Loucy (cell line): ENCODE measurements at regions not wholly inside any gene's neighbourhood (a gene's known extent, or its start where the extent isn't known, plus 50 kb on each side); places are given as distances from the start of the nearest gene placed in this dataset.

ENCODE experiments used
- H2AFZ ChIP-seq: fragments of 200-600 bp; sonication (generic); 2 replicates; pipeline ENCODE4 v1.6.0; 2016; ENCODE audit warnings: antibody characterized with exemption, mild to moderate bottlenecking, low read length, moderate library complexity
- H3F3A ChIP-seq: fragments of 200-600 bp; 2 replicates; pipeline ENCODE4 v1.6.0; 2016; ENCODE audit warnings: antibody characterized with exemption, low read depth, mild to moderate bottlenecking
- H3K27me3 ChIP-seq: fragments of 200-600 bp; sonication (generic); 2 replicates; pipeline ENCODE4 v1.6.1; 2014; ENCODE audit warnings: low read length, mild to moderate bottlenecking; ENCODE audit not compliant: insufficient read depth, poor library complexity, severe bottlenecking
- H3K36me3 ChIP-seq: fragments of 200-600 bp; sonication (generic); 2 replicates; pipeline ENCODE4 v1.6.1; 2016; ENCODE audit warnings: low read length; ENCODE audit not compliant: insufficient read depth
- H3K4me1 ChIP-seq: fragments of 200-600 bp; sonication (generic); 2 replicates; pipeline ENCODE4 v1.5.1; 2014; ENCODE audit warnings: low read length, mild to moderate bottlenecking; ENCODE audit not compliant: insufficient read depth, poor library complexity, severe bottlenecking
- H3K4me2 ChIP-seq: fragments of 200-600 bp; sonication (generic); 2 replicates; pipeline ENCODE4 v1.6.0; 2014; ENCODE audit warnings: antibody characterized with exemption, low read length, low read depth, mild to moderate bottlenecking; ENCODE audit not compliant: poor library complexity, severe bottlenecking
- H3K4me3 ChIP-seq: fragments of 200-600 bp; sonication (generic); 2 replicates; pipeline ENCODE4 v1.5.1; 2014; ENCODE audit warnings: low read length, mild to moderate bottlenecking, mixed read lengths; ENCODE audit not compliant: poor library complexity, severe bottlenecking
- H3K79me2 ChIP-seq: fragments of 200-600 bp; sonication (generic); 2 replicates; pipeline ENCODE4 v1.6.1; 2014; ENCODE audit warnings: low read length; ENCODE audit not compliant: insufficient read depth
- H3K9ac ChIP-seq: fragments of 200-600 bp; sonication (generic); 2 replicates; pipeline ENCODE4 v1.6.0; 2014; ENCODE audit warnings: mild to moderate bottlenecking, low read depth, low read length, moderate library complexity; ENCODE audit not compliant: poor library complexity, severe bottlenecking
- H3K9me2 ChIP-seq: fragments of 200-600 bp; sonication (generic); replicated peaks from 2 replicates; pipeline ENCODE4 v1.6.1; 2016; ENCODE audit warnings: low read depth, low read length, mixed read lengths
- H3K9me3 ChIP-seq: fragments of 200-600 bp; sonication (generic); 2 replicates; pipeline ENCODE4 v1.6.1; 2014; ENCODE audit warnings: mild to moderate bottlenecking, antibody characterized with exemption, low read length, low read depth; ENCODE audit not compliant: insufficient read depth
- H4K20me1 ChIP-seq: fragments of 200-600 bp; sonication (generic); 2 replicates; pipeline ENCODE4 v1.6.0; 2014; ENCODE audit warnings: antibody characterized with exemption, low read length, mild to moderate bottlenecking; ENCODE audit not compliant: insufficient read depth, poor library complexity, severe bottlenecking
- EZH2phosphoT487 ChIP-seq: fragments of 200-600 bp; IDR thresholded peaks from 2 replicates; pipeline ENCODE4 v1.6.1; 2018; ENCODE audit warnings: antibody characterized with exemption, mild to moderate bottlenecking, moderate library complexity, borderline replicate concordance
- TF ChIP-seq, protein P1 (sequence below): fragments of 200-600 bp; sonication (generic); conservative IDR thresholded peaks from 2 replicates; pipeline ENCODE4 v1.5.1; 2014; ENCODE audit warnings: mild to moderate bottlenecking, antibody characterized with exemption, low read length

DNA sequence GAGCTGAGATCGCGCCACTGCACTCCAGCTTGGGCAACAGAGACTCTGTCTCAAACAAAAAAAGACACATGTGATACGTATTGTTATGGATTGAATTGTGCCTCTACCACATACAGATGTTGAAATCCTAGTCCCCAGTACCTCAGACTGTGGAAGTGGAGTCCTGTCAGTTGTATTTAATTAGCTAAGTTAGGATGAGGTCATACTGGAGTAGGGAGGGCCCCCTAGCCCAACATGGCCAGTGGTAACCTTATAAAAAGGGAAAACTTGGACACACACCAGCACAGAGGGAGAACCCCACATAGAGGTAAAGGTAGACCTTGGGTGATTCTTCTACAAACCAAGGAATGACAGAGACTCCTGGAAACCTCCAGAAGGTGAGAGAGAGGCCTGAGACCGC lies 119.8 kb downstream of the GADD45G start:
- Histone ChIP-seq H3F3A (no peaks in the 10 kb centered on the region), H3K9me2 (no peaks in the 10 kb centered on the region), H3K4me1 (peaks cover 3% of the 10 kb centered on the region), H3K4me3 (no peak overlapping the region), H3K9ac (no peak overlapping the region), H2AFZ (no peak overlapping the region), H3K9me3 (no peaks in the 10 kb centered on the region), H4K20me1 (no peaks in the 10 kb centered on the region), H3K4me2 (no peak overlapping the region), H3K79me2 (no peaks in the 10 kb centered on the region), H3K36me3 (no peaks in the 10 kb centered on the region), H3K27me3 (no peaks in the 10 kb centered on the region)
- TF ChIP-seq EZH2phosphoT487: no peak
- TF ChIP-seq, protein P1, sequence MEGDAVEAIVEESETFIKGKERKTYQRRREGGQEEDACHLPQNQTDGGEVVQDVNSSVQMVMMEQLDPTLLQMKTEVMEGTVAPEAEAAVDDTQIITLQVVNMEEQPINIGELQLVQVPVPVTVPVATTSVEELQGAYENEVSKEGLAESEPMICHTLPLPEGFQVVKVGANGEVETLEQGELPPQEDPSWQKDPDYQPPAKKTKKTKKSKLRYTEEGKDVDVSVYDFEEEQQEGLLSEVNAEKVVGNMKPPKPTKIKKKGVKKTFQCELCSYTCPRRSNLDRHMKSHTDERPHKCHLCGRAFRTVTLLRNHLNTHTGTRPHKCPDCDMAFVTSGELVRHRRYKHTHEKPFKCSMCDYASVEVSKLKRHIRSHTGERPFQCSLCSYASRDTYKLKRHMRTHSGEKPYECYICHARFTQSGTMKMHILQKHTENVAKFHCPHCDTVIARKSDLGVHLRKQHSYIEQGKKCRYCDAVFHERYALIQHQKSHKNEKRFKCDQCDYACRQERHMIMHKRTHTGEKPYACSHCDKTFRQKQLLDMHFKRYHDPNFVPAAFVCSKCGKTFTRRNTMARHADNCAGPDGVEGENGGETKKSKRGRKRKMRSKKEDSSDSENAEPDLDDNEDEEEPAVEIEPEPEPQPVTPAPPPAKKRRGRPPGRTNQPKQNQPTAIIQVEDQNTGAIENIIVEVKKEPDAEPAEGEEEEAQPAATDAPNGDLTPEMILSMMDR: no peak

DNA sequence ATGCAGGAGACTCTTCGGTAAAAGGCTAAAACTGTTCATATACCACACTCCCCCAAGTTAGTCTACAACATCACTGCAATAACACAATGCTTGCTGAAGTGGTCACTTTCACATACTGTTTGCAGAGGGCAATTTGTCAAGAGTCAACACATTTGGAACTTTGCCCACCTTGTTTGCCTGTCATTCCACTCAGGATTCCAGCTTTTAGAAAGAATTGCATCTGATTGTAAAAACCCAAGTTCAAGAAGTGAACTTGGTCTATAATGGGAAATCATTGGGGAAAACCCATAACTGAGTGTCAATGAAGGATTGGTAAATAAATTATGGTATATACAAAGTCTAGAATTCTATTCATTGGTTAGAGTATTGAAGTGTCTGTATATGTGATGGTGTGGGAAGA lies 120.5 kb downstream of the GADD45G start:
- Histone ChIP-seq H3K79me2 (no peaks in the 10 kb centered on the region), H3K27me3 (no peaks in the 10 kb centered on the region), H2AFZ (no peak overlapping the region), H3K4me1 (peaks cover 3% of the 10 kb centered on the region), H4K20me1 (no peaks in the 10 kb centered on the region), H3K9me3 (no peaks in the 10 kb centered on the region), H3F3A (no peaks in the 10 kb centered on the region), H3K4me2 (no peak overlapping the region), H3K4me3 (no peak overlapping the region), H3K9me2 (no peaks in the 10 kb centered on the region), H3K36me3 (no peaks in the 10 kb centered on the region), H3K9ac (no peak overlapping the region)
- TF ChIP-seq EZH2phosphoT487: no peak
- TF ChIP-seq, protein P1: no peak

DNA sequence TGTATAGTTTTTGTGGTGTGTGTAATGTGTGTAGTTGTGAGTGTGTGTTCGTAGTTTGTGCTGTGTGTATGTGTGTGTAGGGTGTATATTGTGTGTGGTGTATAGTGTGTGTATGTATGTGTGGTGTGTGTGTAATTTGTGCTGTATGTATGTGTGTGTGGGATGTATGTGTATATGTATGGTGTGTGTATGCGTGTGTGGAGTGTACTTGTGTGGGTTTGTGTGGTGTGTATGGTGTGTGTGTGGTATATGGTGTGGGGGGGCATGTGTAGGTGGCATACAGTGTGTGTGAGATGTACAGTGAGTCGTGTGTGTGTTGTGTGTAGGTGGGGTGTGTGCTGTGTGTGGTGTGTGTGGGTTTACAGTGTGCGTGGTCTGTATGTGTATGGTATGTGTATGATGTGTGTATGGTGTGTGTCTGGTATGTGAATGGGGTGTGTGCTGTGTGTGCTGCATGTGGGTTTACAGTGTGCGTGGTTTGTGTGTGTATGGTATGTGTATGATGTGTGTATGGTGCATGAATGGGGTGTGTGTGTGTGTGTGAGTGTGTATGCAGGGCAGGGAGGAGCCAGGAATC lies 125.2 kb downstream of the GADD45G start:
- H3K4me3 ChIP-seq: no peak overlapping the region
- H4K20me1 ChIP-seq: no peaks in the 10 kb centered on the region
- TF ChIP-seq EZH2phosphoT487: no peak
- TF ChIP-seq, protein P1: no peak
- no peaks in the 10 kb centered on the region for H3F3A ChIP-seq
- H3K4me1 ChIP-seq: no peaks in the 10 kb centered on the region
- no peak overlapping the region for H3K9ac ChIP-seq
- H3K27me3 ChIP-seq: no peaks in the 10 kb centered on the region
- no peak overlapping the region for H2AFZ ChIP-seq
- no peaks in the 10 kb centered on the region for H3K79me2 ChIP-seq
- H3K4me2 ChIP-seq: no peak overlapping the region
- H3K9me3 ChIP-seq: no peaks in the 10 kb centered on the region
- H3K36me3 ChIP-seq: no peaks in the 10 kb centered on the region
- H3K9me2 ChIP-seq: no peaks in the 10 kb centered on the region
